GM18519 (cell line): ENCODE measurements at regions not wholly inside any gene's neighbourhood (a gene's known extent, or its start where the extent isn't known, plus 50 kb on each side); places are given as distances from the start of the nearest gene placed in this dataset.

Experiments used
- ATAC-seq: cut with Tn5 transposase; IDR thresholded peaks from one replicate; pipeline ENCODE4 v1.9.1; 2021; ENCODE audit warnings: mild to moderate bottlenecking, moderate library complexity; ENCODE audit not compliant: unreplicated experiment, low FRiP score

DNA sequence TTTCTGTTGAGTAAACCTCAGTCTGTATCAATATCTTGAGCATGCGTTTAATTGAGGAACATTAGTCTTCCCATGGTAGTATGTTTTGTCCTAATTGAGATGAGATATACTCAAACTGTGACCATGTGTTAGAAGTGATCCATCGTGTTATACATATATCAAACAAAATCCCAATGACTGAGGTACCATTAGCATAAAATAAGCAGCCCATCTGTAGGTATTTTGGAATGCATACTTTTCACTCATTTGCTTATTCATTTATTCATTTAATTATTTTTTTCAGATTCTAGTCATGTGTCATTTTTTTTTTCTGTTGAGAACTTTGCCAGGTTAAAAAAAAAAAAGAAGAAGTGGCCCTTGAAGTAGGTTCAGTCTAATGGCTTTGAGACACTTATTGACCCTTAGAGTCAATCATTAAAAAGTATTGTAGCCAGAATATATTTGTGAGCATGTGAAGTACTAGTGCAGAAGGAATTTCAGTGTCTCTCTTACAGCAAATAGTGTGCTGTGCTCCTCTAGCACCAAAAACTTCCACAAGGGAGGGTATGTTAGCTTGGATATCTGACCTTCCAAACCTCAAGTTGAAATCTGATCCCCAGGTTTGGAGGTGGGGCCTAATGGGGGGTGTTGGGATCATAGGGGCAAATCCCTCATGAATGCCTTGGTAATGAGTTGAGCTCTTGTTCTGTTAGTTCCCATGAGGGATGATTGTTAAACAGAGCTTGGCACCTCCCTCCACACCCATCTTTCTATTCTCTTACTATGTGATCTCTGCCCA is 130.8 kb upstream of the NPY2R start:
- no peak for ATAC-seq

GRCh38 chr4:155079871-155080270 is 128.6 kb upstream of the NPY2R start:
- ATAC-seq, result no peak

DNA sequence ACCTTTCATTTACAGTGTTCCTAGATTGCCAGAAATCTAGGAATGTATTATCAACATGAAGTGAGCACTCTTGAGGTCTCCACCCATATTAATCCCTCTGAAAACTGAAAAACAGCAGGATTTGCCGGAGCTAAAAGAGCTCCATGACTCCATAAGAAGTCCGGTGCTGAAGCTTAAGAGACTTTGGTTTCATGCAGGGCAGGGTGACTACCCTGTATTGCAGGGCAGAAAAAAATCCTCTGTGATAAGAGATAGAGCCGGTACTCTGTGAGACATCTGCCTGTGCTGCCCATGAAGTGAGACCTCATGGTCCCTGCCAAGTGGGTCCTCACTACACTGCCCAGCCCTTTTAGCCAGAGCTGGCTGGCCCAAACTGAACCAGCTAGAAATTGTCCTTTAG is 127.2 kb upstream of the NPY2R start:
- ATAC-seq, result no peak

- no peak for ATAC-seq
These were observed 122.4 kb upstream of the NPY2R start for GRCh38 chr4:155085843-155086530.

DNA sequence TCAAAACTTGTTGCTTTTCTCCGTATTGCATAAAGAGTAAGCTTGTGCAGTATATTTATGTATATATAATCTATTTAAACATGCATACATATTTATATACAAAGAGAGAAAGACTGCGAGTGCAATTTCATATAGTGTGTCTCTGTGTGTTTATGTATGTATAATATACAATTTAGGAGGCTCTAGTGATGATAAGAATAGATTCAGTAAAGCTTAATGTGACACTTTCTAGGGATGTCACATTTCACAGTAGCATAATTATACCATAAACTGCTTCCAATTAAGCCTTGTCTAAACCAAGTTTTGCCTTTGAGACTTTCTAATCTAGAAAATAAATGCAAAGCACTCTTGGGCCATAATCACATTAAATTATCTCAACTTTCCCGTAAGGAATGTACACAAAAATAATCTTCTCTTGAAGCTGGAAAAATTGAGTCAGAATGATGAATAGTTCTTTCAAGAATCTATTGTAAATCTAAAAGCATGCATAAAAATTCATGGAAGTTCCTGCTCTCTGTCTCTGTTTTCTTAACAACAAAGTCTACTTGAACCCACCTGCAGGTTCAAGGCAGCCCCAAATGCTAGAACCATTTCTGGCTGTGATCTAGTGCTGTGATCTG is 114.1 kb upstream of the NPY2R start:
- ATAC-seq, result no peak

DNA sequence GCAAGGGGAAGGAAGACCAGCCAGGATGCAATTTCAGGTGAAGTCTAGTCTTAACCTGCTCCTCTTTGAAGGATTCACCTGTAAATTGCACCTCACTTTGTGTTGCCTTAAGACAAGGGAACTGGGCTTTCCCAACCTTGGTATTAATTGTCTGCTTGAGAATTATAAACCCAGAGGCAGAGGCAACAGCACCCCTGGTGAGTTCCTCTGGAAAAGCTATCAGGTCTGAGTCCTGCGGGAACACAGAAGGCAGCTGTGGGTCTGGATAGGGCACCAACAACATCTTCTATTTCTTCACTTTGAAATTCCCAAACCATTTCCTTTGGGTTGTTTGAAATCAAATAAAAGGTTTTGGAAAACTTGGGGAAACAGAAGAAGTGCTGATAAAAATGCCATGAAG is 109.2 kb upstream of the NPY2R start:
- ATAC-seq, result no peak

GRCh38 chr4:155106629-155107028 is 101.8 kb upstream of the NPY2R start:
- no peak for ATAC-seq

DNA sequence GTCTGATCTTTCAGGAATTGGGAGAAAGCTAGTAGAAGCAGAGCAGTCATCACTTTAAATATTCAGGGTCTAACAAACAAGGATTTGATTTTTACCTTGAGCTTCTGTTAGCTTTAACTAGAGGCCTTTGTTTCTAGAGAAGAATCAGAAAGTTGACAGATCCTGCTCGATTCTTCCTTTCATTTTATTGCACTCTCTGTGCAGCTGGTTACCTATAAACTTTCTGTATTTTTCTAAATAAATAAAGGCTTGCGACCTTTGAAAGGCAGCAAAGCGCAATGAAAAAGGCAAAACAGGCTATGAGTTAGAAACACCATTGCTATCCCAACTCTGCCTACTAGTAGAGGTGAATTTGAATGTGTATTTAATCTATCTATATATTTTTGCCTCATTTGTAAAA is 101.4 kb upstream of the NPY2R start:
- ATAC-seq, result no peak

DNA sequence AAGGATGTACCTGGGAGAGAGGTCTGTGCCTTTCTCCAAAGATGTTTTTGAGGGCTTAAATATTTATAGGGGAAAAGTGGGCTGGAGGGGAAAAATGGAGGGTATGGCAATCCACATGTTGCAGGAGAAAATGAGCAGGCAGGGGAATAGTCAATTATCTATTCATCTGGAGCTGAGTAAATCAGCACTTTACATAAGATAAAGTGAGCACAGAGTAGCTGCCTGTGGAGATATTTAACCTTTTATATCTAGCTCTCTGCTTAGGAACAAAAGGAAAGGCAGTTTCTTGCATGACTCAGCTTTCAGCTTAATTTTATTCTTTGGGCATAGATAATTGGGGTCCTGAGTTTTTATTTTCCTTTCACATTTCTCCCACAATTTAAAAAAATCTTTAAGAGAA is 93.6 kb upstream of the NPY2R start:
- ATAC-seq, result no peak

GRCh38 chr4:155119006-155119405 is 89.4 kb upstream of the NPY2R start:
- ATAC-seq, result no peak

GRCh38 chr4:155120536-155120935 is 87.9 kb upstream of the NPY2R start:
- ATAC-seq, result no peak

GRCh38 chr4:155122382-155122781 is 86.1 kb upstream of the NPY2R start:
- ATAC-seq, result no peak

DNA sequence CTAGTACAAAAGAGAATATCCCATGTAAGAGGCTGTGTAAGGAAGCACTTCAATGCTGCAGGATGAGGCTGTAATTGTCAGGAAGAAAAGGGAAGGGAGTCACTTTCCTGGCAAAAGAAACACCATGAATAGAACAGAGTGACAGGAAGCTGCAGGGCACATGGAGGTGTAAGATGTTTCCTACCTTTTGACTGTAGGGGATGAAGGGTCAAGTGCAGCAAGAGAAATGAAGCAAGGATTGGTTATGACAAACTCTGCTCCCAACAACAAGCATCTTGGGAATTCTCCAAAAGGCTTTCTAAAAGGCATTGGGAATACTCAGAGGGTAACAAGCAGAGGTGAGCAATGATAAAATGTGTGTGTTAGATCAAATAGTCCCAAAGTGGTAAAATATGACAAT is 74.3 kb upstream of the NPY2R start:
- ATAC-seq, result no peak

- no peak for ATAC-seq
These were observed 67.5 kb upstream of the NPY2R start for GRCh38 chr4:155140889-155141288.

DNA sequence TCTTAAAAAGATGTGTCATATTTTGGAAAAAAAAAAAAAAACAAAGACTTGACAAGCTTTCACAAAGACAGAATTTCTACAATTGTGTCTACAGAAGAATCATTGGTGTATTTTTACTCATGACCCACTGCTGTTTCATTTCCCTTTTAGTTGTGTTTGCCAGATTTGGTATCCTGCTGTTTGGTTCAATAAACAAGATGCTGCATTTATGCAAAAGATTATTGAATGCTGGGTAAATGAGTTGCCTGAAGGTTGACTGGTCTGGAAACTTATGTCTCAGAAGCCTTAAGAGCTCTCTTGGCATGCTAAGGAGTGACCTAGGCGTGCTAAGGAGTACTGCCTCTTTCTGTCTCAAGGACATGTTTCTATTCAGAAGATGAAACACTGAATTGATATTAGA is 64.9 kb upstream of the NPY2R start:
- no peak for ATAC-seq
